SK-N-MC (cell line): ENCODE measurements at regions not wholly inside any gene's neighbourhood (a gene's known extent, or its start where the extent isn't known, plus 50 kb on each side); places are given as distances from the start of the nearest gene placed in this dataset.

Experiments used
- DNase-seq: peaks from one replicate; pipeline ENCODE4 v3.0.0-alpha.2; 2011; ENCODE audit warnings: low read depth, low spot score
- H3K27ac ChIP-seq: fragments of 200-600 bp; sonication (generic); 2 replicates; pipeline ENCODE4 v1.5.1; 2016; ENCODE audit warnings: mixed run types
- H3K36me3 ChIP-seq: fragments of 200-600 bp; sonication (generic); 2 replicates; pipeline ENCODE4 v1.6.1; 2017; ENCODE audit warnings: antibody characterized with exemption, low read length, mixed read lengths; ENCODE audit not compliant: insufficient read depth
- H3K4me3 ChIP-seq: fragments of 200-600 bp; sonication (generic); 2 replicates; pipeline ENCODE4 v1.5.1; 2016
- H3K9ac ChIP-seq: fragments of 200-600 bp; sonication (generic); 2 replicates; pipeline ENCODE4 v1.8.0; 2017; ENCODE audit warnings: mixed run types, mixed read lengths; ENCODE audit not compliant: insufficient read length
- H3K9me3 ChIP-seq: fragments of 200-600 bp; sonication (generic); 2 replicates; pipeline ENCODE4 v1.6.1; 2017; ENCODE audit warnings: low read depth, mild to moderate bottlenecking, antibody characterized with exemption, low read length, moderate library complexity, mixed read lengths
- EZH2 ChIP-seq: fragments of 200-600 bp; sonication (generic); IDR thresholded peaks from one replicate; pipeline ENCODE4 v1.6.1; 2017; ENCODE audit warnings: antibody characterized with exemption
- FOXP2 ChIP-seq: optimal IDR thresholded peaks from 2 replicates; pipeline ENCODE3; 2011; ENCODE audit warnings: mild to moderate bottlenecking, moderate library complexity; ENCODE audit not compliant: insufficient read depth; ENCODE audit errors: extremely low read length, control extremely low read depth
- POLR2AphosphoS5 ChIP-seq: IDR thresholded peaks from 2 replicates; pipeline ENCODE4 v1.6.1; 2012; ENCODE audit warnings: mild to moderate bottlenecking, low read depth, low read length, borderline replicate concordance

GRCh38 chr6:43895656-43896328, 125.8 kb downstream of the VEGFA start:
- Histone ChIP-seq H3K36me3 (no peaks in the 10 kb centered on the region), H3K9me3 (no peaks in the 10 kb centered on the region), H3K4me3 (no peak overlapping the region), H3K27ac (no peak overlapping the region), H3K9ac (no peak overlapping the region)
- DNase-seq, result no peak
- TF ChIP-seq FOXP2, result no peak

DNA sequence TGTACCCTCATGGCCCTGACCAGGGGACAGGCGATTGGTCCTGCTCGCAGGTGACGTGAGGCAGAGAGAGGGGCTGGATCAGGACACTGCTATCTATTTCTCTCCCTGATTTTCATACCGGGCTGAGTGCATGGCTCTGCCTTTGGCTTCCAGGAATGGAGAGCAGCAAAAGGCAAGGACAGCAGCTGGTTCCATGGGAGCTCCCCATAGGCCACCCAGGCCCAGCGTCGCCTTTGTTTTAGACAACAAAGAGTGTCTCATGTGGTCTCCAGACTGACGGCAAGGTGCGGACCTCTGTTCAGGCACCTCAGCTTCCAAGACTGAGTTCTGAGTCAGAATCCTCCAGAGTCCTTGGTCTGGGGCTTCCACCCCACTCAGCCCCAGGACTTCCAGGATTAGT, 123.1 kb downstream of the VEGFA start:
- TF ChIP-seq EZH2 (no peak), POLR2AphosphoS5 (no peak), FOXP2 (no peak)
- no peaks in the 10 kb centered on the region for H3K36me3 ChIP-seq
- H3K4me3 ChIP-seq, result no peak overlapping the region
- H3K9me3 ChIP-seq, result no peaks in the 10 kb centered on the region
- no peak overlapping the region for H3K27ac ChIP-seq
- H3K9ac ChIP-seq, result no peak overlapping the region
- no peak for DNase-seq

DNA sequence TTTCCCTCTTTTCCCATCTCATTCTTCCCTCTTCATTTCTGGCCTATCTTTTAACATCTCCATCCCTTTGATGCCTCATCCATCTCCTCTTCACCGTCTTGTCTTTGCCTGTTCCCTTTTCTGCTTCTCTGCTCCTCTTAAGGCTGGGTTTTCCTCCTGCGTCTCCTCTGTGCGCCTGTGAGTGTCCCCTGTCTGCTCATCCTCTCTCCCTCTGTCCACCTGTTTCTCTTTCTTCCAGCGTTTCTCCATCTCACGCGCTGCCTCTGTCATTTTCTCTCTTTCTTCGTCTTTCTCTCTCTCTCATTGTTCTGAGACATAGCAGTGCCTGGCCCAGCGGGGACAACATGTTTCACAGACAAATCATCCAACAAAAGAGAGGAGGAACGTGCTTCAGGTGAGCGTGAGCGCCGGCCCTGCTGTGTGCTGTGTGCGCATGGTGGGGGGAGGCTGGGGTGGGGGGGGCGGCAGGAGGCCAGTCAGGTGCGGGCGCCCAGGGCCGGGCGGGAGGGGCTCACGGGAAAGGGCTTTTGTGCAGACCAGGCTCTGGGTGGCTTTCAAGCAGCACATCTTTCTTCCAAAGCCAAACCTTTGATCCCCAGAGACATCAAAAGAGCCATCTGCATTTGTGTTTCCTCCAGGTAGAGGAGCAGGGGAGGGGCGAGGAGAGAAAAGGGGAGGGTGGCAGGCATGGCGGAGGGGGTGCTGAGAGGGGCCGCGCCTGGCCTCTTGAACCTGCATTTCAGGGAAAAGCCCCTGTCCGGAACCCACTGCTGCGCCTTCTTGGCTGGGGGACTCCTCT, 121.3 kb downstream of the VEGFA start:
- TF ChIP-seq EZH2 (no peak), POLR2AphosphoS5 (no peak), FOXP2 (no peak)
- no peak overlapping the region for H3K4me3 ChIP-seq
- H3K9ac ChIP-seq, result no peak overlapping the region
- no peak for DNase-seq
- H3K9me3 ChIP-seq, result no peaks in the 10 kb centered on the region
- no peaks in the 10 kb centered on the region for H3K36me3 ChIP-seq
- no peak overlapping the region for H3K27ac ChIP-seq

DNA sequence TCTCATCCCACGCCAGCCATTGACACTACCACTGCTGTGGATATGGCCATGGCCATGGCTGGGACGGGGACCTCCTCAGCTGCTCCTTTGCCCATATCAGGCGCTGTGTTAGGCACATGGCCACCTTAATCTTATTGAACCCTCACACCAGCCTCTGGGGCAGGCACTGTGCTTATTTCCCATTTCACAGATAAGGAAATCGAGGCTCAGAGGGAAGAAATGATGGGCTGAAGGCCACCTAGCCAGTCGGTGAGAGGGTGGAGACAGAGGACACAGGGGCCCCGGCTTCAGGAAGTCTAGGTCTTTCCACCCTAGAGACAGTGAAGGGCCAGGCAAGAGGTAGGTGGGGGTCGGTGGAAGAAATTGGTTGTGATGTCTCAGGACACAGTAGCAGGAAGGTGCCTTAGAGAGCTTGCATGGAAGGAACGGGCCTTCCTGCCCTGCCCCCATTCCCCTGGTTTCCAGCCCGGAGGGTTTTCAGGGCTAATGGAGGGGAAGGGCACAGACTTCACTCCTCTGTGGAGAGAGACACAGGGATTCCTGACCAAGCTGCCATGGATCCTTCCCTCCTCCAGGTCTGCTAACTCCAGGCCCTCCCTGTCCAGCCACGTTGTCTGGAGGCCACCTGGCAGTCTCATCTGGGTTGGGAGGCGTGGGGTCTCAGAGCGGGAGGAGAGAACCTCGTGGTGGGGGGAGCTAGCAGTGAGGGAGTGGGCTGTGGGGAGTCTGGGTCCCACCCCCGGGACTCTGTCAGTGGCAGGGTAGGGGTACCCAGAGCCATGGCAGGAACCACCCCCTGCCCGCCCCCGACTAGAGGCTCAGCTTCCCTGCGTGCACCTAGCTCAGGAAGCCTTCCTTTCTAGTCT, 120.4 kb downstream of the VEGFA start:
- no peaks in the 10 kb centered on the region for H3K9me3 ChIP-seq
- DNase-seq, result no peak
- TF ChIP-seq POLR2AphosphoS5 (no peak), FOXP2 (no peak), EZH2 (no peak)
- no peaks in the 10 kb centered on the region for H3K36me3 ChIP-seq
- no peak overlapping the region for H3K27ac ChIP-seq
- no peak overlapping the region for H3K9ac ChIP-seq
- no peak overlapping the region for H3K4me3 ChIP-seq

DNA sequence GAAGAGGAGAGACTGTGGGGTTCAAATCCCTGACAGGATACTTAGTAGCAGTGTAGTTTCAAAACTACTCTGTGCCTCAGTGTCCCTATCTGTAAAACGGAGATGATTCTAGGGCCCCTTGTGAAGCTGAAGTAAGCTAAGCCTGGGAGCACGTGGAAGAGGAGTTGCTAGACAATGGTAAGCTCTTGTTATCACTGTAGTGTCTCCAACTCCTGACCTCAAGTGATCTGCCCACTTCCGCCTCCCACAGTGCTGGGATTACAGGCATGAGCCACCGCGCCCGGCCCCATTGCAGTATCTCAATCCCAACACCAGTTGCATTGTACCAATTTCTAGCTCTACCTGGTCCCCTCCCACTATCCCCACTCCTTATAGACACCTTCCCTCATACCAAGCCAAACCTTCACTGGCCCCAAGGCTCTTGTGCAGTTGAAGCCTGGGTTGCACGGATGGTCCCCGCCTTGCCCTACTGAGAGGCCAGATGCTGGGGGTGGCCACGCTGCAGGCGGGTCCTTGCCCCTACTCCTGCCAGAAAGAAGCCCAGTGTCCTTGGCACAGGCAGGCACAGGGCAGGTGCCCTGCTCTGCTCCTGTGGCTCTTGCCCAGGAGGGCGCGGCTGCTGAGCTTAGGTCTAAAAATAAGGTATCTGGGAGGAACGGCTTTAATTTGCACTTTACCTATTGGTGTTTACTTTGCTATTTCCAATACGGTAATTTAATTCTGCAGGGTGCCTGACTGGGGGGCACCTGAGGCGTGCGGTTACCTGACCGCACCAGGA, 118.1 kb downstream of the VEGFA start:
- Histone ChIP-seq H3K9ac (no peak overlapping the region), H3K27ac (no peak overlapping the region), H3K9me3 (no peaks in the 10 kb centered on the region), H3K36me3 (no peaks in the 10 kb centered on the region), H3K4me3 (no peak overlapping the region)
- DNase-seq, result no peak
- no peak for TF ChIP-seq EZH2
- no peak for TF ChIP-seq POLR2AphosphoS5
- no peak for TF ChIP-seq FOXP2

DNA sequence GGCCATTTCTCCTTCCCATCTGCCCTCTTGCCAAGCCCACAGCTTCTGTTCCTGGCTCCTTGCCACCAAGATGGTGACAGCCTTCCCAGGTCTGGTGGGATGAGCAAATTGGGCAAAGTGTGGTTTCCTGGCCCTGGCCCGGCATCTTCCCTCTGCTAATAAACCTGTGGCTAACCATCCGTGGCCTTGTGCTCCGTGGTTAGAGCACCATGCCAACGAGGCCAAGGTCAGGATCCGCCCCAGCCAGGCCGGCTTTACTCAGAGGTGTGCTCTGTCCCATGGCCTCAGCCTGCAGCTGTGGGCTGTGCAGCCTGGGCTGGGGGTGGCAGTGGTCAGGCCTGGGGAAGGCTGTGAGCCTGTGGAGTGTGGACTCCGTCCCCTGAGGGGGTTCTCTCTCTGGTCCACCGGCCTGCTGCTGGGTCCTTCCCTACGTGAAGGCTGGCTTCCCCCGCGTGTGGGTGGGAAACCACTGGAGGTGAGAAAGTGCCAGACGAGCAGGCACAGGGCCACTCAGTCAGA, 117.4 kb downstream of the VEGFA start:
- Histone ChIP-seq H3K9ac (no peak overlapping the region), H3K36me3 (no peaks in the 10 kb centered on the region), H3K9me3 (no peaks in the 10 kb centered on the region), H3K4me3 (no peak overlapping the region), H3K27ac (no peak overlapping the region)
- DNase-seq, result no peak
- no peak for TF ChIP-seq POLR2AphosphoS5
- TF ChIP-seq FOXP2, result no peak
- TF ChIP-seq EZH2, result no peak

GRCh38 chr6:43886717-43887339, 116.8 kb downstream of the VEGFA start:
- TF ChIP-seq EZH2 (no peak), POLR2AphosphoS5 (no peak), FOXP2 (no peak)

GRCh38 chr6:43886067-43886461, 116.1 kb downstream of the VEGFA start:
- no peak overlapping the region for H3K4me3 ChIP-seq
- no peak overlapping the region for H3K9ac ChIP-seq
- no peak overlapping the region for H3K27ac ChIP-seq
- TF ChIP-seq EZH2 (no peak), FOXP2 (no peak), POLR2AphosphoS5 (no peak)
- DNase-seq, result no peak
- H3K36me3 ChIP-seq, result no peaks in the 10 kb centered on the region
- H3K9me3 ChIP-seq, result no peaks in the 10 kb centered on the region

More at GRCh38 chr6:43886717-43887339, 116.8 kb downstream of the VEGFA start:
- H3K9ac ChIP-seq, result no peak overlapping the region
- H3K4me3 ChIP-seq, result no peak overlapping the region
- no peak overlapping the region for H3K27ac ChIP-seq
- DNase-seq, result no peak
- H3K9me3 ChIP-seq, result no peaks in the 10 kb centered on the region
- H3K36me3 ChIP-seq, result no peaks in the 10 kb centered on the region
